ENCODE measurements at regions not wholly inside any gene's neighbourhood (a gene's known extent, or its start where the extent isn't known, plus 50 kb on each side); places are given as distances from the start of the nearest gene placed in this dataset.

DNA sequence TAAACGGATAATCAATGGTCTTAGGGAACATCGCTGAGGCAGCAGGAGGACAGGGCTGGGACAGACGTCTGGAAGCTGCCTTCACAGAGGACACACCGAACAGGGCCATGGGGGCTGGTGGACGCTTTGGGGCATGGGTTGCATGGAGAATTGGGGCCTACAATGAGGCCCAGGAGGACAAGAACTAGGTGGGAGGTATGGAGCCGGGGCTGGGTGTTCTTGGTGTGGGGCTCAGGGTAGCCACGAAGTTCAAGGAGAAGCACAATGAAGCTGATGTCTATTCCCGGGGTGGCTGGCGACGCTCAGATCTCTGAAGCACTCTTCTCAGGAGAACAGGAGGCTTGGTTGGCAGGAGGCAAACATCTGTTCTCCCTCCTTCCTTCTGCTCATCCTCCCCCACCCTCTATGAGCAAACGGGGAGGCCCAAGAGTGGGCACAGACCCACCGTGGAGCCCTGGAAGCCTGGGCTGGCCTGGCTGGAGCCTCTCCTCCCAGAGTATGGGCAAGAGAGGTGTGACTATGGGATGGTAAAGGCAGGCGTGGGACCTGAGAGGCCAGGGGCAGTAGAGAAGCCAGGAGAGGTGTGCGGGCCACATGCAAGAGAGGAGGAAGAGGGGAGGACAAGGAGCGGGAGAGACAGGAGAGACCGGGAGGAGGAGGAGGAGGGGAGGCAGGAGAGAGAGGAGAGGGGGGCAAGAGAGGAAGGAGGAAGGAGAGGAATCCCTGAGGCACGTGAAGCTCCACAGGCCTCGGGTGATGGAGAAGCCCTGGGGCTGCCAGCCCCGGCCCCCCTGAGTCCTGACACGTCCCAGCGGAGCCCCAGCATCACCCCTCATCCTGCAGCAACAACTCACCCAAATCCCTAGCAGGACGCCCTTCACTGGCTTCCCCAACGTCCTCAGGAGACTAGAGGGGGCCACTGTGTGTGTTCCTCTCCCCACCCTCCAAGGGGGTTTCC is 159.1 kb downstream of the OLFM1 start:
- no peak for DNase-seq (ENCODE audit: extremely low read depth in 1 of 11, low read depth in 9 of 11, low spot score in 4 of 11)

DNA sequence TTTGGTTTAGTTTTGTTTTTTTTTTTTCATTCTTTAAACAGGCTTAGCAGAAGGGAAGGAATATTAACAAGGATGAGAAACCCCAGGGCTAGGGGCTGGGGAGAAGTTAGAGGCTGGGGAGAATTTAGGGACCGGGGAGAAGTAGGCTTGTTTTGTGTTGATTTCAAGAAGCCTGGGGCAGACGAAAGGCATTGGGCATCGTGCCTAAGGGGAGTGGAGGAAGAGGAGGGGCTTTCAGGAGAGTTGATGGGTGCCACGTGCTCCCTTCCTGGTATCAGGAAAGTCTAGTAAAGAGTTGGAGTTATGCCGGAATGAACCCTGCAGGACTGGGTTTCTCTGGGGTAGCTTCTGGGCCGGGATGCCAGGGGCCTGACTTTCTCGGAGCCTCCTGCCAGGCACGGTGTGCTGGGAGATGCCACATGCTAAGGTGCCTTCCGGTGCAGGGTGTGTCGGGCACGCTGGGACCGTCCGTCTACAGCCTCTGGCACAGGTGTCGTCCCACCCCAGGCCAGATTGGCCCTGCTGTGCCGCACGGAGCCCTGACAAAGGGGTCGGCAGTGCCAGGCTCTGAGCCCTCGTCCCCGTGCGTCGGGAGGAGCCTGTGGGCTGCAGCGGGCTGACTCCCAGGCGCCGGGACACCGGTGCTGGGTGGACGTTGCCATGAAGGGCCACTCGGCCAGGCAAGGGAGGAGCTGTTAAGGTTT is 159.9 kb downstream of the OLFM1 start:
- DNase-seq (ENCODE audit: extremely low read depth in 1 of 11, low read depth in 9 of 11, low spot score in 4 of 11), result no peak

DNA sequence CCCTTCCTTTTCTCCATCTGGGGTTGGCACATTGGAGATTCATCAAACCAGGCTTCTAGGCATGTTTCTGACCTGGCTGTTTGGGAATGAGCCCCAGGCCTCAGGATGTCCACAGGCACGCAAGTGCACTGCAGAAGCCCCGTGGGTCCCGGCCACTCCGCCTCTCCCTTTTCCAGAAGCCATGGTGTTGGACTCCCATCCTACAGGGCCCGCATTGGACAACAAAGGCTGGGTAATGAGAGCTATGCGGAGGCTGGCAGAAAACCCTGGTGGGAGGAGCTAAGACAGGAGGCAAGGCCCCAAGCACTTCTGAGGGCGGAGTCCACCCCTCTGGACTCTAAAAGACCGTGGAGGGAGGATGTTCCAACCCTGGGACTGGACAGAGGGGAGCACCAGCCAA is 160.6 kb downstream of the OLFM1 start:
- DNase-seq (ENCODE audit: extremely low read depth in 1 of 11, low read depth in 9 of 11, low spot score in 4 of 11), result no peak

DNA sequence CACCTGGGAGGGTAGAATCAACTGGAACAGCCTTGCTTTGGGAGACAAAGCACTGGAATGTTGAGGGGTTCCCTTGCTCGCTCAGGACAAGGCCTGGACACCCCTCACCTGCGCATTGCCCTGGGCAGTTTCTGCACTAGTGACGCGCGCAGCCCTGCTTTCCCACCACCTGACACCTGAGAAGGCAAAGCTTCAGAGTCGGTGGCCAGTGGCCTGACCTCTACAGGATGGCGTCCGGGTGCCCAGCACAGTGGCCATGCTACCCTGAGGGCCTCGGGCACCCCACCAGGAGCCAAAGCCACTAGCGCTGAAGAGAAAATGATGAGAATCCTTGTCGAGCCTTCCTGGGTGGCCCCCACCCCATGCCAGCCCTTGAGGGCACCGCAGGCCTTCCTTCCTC is 161.3 kb downstream of the OLFM1 start:
- no peak for DNase-seq (ENCODE audit: extremely low read depth in 1 of 11, low read depth in 9 of 11, low spot score in 4 of 11)

DNA sequence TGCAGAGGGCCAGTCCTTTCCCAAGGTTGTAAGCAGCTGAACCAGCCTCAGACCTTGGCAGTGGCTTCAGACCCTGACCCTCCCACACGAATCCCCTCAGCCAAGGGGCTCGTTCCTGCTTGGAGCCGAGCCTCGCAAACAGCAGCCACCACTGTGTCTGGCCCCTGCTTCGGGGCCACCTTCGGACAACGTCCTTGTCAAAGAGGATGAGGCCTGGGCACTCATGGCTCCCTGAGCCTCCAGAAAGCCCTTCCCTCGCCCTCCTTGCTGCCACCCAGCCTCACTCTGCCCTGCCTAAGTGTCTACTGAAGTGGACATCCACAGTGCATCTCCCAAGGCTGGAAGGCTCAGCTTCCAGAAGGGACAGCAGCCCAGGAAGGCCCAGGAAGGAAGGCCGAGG is 161.7 kb downstream of the OLFM1 start:
- no peak for DNase-seq (ENCODE audit: extremely low read depth in 1 of 11, low read depth in 9 of 11, low spot score in 4 of 11)

DNA sequence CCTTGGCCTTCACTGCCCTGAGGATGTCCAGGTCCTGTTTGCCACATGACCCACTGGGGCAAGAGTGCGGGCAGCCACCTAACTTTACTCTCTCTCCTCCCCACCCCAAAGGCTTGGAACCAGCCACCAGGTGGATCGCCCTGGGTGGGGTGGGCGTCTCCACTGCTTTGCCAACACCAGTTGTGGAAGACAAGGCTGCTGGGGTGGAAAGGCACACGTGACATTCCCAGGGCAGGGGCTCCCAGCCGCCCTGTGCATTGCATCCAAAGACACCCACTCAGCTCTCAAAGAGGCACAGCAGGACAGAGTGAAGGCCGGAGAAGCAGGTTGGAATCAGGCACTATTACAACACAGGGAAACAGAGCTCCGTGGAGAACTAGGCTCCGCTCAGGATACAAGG is 162.2 kb downstream of the OLFM1 start:
- DNase-seq (ENCODE audit: extremely low read depth in 1 of 11, low read depth in 9 of 11, low spot score in 4 of 11), result no peak

DNA sequence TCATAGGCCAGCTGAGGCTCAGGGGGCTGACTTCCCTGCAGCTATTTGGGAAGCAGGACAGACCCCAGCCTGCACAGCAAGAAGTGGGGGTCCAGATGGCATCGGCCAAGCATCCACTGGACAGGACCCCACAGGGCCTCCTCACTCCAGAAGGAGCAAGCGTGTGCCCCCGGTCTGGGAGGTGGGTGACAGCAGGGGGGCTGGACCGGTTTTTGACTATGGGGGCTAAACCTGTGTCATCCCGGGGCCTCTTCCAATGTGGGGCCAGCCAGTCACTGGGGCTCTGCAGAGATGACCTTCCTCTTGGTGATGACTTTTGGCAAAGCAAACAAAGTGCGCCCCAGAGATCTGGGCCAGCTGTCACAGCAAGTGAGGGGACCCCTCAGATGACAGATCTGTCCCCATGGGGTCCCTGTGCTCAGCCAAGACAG is 163.9 kb downstream of the OLFM1 start:
- no peak for DNase-seq (ENCODE audit: extremely low read depth in 1 of 11, low read depth in 9 of 11, low spot score in 4 of 11)

DNA sequence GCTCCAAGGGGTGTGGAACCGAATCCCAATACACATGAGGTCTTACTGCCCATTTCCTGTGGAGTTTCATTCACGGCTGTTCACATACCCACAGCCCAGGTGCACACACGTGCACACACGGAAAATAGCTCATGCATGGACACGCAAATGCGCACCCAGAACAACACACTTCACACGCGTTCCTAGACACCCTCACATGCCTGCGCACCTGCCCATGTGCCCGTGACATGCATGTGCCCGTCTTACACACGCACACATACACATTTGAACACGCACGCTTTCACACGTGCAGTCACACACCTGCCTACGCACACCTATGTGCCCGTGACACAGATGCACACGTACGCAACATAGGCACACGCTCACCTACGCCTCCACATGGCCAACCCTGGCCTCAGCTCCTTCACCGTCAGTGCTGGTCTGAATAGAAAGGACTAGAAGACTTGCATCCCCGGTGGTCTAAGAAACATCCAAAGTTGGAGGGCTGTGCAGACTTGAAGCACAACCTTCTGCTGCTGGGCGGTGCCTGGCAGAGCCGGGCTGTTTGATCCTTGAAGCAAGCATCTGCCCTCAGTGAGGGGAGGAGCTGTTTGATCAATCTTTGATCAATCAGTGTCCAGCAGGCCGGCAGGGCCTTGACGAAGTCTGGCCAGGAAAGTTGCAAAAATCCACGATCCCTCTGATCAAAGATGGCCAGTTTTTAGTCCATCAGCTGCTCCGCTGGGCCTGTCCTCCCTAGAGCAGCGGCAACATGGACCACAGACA is 164.7 kb downstream of the OLFM1 start:
- no peak for DNase-seq (ENCODE audit: extremely low read depth in 1 of 11, low read depth in 9 of 11, low spot score in 4 of 11)

DNA sequence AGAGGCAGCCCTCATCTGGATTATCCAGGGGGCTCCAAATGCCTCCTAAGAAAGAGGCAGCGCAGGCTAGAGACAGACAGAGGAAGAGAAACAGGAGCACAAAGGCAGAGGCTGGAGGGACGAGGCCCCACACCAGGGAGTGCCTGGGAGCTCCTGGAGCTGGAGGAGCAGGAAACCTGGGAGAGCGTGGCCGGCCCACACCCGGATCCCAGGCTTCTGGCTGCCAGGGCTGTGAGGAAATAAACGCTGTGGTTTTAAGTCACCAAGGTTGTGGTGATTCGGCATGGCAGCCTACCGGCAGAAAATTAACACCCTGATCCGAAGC is 165.5 kb downstream of the OLFM1 start:
- no peak for DNase-seq (ENCODE audit: extremely low read depth in 1 of 11, low read depth in 9 of 11, low spot score in 4 of 11)

DNA sequence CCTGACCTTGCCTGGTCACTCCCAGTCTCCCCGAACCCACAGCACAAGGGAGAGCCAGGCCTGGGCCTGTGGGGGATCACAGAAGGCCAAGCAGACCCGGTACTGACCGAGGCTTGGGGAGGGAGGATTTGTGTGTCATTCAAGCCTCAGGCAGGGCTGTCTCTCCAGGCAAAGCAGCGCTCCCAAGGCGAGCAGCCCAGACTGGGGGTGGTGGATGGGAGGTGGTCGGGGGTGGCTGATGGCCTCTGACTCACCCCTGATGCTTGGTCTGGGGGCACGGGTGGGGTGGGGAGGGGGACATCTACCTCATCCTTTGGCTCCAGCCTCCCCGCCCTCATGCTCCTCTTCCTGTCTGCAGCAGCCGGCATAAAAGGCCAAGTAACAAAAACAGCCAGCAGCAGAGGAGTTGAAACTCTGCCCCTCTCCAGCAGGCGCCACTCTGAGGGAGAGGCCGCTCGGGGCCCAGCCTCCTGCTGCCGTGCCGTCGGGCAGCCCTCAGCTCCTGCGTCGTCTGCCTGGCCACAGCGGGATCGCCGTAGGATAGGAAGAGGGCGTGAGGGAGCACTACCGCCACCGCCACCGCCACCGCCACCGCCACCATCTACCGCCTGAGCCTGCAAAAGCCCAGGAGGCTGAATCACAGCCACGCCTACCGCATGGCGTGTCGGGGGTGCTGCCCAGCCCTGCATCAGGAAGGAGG is 166.0 kb downstream of the OLFM1 start:
- no peak for DNase-seq (ENCODE audit: extremely low read depth in 1 of 11, low read depth in 9 of 11, low spot score in 4 of 11)

DNA sequence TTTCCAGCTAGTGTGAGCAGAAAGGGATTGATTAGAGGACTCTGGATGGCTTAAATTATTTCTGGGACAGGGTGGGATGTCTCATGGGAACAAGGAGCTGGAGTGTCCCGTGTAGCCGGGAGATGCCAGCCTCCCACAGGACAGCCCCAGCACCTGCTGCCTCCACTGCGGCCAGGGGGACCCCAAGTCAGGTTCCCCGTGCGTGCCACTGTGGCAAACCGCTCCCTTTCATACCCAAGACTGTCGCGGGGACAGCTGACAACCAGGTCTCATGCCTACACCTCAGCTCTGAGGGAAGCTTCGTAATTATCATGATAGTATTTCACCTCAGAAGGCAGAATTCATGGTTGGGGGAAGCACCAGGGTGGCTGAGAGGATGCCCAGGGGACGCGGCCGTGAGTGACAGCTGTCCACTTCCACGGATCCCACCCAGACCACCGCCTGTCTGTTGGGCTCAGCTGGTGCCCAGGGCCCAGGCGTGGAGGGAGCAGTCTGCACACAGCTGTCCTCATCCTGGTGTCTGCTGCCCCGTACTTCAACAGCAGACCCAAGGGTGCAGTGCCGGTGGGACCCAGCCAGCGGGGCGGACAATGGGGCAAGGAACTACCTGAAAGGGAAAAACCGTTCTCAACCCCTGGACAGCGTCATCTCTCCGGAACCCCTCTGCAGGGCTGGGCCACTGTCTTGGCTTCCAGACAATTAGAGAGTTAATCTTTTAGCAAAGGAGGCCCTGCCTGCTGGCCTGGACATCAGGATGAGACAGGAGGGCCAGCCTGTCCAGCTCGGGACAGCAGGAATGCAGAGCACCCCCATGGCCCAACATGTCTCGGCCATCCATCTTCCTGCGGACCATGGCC is 166.9 kb downstream of the OLFM1 start:
- DNase-seq (ENCODE audit: extremely low read depth in 1 of 11, low read depth in 9 of 11, low spot score in 4 of 11), result no peak

DNA sequence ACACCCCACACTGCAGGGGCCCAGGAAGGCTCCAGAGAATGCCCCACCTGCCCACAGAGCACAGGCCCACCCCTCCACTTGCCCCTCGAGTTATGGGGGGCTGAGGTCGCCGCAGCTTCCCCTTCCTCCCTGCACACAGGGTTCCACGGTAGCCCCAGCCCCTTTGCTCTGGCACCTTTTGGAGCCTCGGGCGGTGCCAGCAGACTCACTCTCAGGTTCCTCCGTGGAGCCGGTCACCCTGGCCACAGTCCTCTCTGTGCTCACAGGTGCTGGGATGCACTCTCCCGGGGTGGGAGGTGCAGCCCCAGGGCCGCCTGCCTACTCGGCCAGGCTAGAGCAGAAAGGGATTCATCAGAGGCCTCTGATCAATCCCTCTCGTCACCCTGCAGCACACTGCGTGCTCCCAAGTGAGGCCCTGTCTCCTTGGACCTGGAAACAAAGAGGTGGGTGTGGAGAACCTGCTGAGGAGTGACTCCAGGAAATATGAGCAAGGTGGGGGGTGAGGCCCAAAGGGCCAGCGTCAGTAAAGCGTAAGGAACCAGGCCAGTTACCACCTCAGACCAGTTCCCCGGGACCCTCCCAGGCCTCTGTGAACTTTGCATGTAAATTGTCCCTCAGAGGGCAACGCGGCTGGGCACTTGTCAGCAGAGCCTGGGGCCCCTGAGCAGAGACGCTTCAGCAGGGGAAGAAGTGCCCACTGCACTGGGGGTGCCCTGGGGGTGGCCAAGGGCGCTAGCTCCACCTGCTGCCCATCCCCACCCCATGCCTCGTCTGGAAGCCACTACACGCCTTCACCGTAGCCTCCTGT is 167.8 kb downstream of the OLFM1 start:
- DNase-seq (ENCODE audit: extremely low read depth in 1 of 11, low read depth in 9 of 11, low spot score in 4 of 11), result no peak

DNA sequence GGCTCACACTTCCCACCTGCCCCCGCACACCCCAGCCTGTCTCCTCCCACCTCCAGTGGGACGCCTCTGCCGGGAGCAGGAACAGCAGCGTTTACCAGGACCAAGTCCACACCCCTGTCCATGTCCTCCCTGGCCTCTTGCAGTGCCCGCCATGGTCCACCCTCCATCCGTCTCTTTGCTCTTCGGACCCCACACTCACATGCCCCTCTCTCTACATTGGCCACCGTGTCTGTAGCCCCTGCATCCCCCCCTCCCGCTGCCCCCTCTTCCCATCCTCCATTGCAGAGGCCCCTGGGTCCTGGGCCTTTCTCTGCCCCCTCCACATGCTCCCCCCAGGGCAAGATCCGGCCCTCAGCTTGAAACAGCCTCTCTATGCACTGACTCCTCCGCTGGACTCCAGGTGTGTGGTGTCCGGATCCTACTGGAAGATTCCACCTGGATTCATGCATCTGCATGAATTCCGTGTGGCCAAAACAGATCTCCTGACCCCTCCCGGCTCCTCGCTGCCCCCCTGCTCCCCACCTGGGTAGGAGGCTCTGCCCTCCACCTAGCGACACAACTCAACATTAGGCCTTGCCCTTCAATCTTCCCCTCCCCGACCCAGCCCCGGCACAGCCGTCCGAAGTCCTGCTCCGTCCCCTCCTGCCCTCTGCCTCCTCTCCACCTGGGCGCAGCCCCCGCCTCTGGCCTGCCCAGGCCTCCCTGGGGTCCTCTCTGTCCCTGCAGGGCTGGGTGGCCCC is 168.5 kb downstream of the OLFM1 start:
- no peak for DNase-seq (ENCODE audit: extremely low read depth in 1 of 11, low read depth in 9 of 11, low spot score in 4 of 11)

DNA sequence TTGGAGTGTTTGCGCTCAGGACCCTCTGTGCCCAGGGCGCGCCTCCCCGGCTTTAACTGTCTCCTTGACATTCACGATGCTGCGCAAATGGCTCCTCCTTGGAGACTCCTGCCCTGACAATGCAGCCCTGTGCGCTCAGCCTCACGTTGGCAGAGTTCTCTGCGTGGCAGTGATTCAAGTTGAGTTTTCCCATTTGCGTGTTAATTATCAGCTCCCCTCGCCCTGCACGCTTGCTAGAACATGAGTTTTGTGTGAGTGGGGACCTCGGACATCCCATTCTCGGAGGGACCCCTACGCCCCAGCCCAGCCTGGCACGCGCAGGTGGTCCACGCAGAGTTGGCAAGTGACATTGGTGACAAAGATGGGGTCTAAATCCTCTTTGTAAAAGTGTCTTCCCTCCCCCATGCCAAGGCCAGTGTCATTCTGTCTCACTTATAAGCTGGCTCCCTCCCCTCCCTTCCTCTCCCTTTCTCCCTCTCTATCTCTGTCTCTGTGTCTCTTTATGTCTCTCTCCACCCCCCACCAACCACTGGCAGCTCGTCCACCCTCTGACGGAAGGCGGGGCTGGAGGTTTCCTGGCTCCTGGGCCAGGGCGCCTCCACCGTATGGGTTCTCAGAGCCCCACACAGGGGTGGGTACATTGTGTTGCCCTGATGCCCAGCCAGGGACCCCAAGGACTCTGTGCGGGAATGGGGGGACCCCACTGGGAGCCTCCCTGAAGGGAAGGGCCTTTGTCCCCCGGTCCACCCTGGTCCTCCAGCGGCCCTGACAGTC is 169.3 kb downstream of the OLFM1 start:
- DNase-seq (ENCODE audit: extremely low read depth in 1 of 11, low read depth in 9 of 11, low spot score in 4 of 11), result no peak

DNA sequence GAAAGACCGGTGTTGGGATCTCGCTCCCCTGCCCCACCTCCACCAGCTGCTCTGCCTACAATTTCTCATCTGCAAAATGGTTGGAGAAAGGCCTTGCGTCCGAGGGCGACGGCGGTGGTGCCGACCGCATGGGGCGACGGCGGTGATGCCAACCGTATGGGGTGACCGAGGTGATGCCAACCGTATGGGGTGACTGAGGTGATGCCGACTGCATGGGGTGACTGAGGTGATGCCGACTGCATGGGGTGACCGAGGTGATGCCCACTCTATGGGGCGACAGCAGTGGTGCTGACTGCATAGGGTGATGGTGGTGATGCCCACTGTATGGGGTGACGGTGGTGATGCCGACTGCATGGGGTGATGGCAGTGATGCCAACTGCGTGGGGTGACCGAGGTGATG is 171.0 kb downstream of the OLFM1 start:
- no peak for DNase-seq (ENCODE audit: extremely low read depth in 1 of 11, low read depth in 9 of 11, low spot score in 4 of 11)

DNA sequence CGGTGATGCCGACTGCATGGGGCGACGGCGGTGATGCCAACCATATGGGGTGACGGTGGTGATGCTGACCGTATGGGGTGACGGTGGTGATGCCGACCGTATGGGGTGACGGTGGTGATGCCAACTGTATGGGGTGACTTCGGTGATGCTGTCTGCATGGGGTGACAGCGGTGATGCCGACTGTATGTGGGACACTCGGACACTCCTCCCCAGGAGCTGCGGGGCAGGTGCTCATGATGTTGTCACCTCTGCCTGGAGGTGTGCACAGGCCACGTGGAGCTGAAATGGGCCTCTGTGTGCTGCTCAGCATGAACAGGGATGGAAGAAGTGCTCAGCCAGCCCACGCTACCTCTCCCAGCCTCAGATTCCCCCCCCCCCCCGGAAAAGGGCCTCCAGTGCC is 171.8 kb downstream of the OLFM1 start:
- no peak for DNase-seq (ENCODE audit: extremely low read depth in 1 of 11, low read depth in 9 of 11, low spot score in 4 of 11)
